Breast epithelium (tissue), 4 donors: ENCODE measurements at regions not wholly inside any gene's neighbourhood (a gene's known extent, or its start where the extent isn't known, plus 50 kb on each side); places are given as distances from the start of the nearest gene placed in this dataset.

Experiments used
- DNase-seq, 2 donors: peaks; one replicate each; pipeline ENCODE4 v3.0.0-alpha.2; 2019; ENCODE audit warnings: low spot score in 2 of 2
- H3K27ac ChIP-seq, 2 donors: fragments of 200-600 bp; sonication (generic) in 1 of 2; one replicate each; pipeline ENCODE4 v1.5.1; 2016 to 2019; ENCODE audit warnings: mild to moderate bottlenecking in 1 of 2
- H3K27me3 ChIP-seq, 2 donors: fragments of 200-600 bp; sonication (generic) in 1 of 2; one replicate each; pipeline versions ENCODE4 v1.5.1 to v1.6.0; 2017 to 2019; ENCODE audit warnings: control low read depth in 1 of 2, mild to moderate bottlenecking in 1 of 2
- H3K36me3 ChIP-seq: fragments of 200-600 bp; one replicate; pipeline ENCODE4 v1.5.1; 2019
- H3K4me1 ChIP-seq, 2 donors: fragments of 200-600 bp; sonication (generic); one replicate each; pipeline ENCODE4 v1.5.1; 2016 to 2019; ENCODE audit warnings: control low read depth in 1 of 2
- H3K4me3 ChIP-seq, 3 donors: fragments of 200-600 bp; sonication (generic); 1 replicate in 2 of 3; 2 replicates in 1 of 3; pipeline ENCODE4 v1.5.1; 2016 to 2019; ENCODE audit warnings: mild to moderate bottlenecking in 3 of 3, moderate library complexity in 2 of 3
- H3K9me3 ChIP-seq, 2 donors: fragments of 200-600 bp; sonication (generic) in 1 of 2; one replicate each; pipeline ENCODE4 v1.5.1; 2016 to 2019; ENCODE audit warnings: control low read depth in 1 of 2
- POLR2A ChIP-seq: fragments of 450-650 bp; IDR thresholded peaks from one replicate; pipeline ENCODE4 v1.6.1; 2016; ENCODE audit warnings: antibody characterized with exemption, mild to moderate bottlenecking, moderate library complexity
- POLR2AphosphoS5 ChIP-seq, 3 donors: sonication (generic); formaldehyde crosslinking; IDR thresholded peaks; one replicate each; pipeline ENCODE4 v1.6.1; 2017; ENCODE audit warnings: antibody characterized with exemption in 3 of 3
- intact Hi-C: fragments of 100-400 bp; cut with DNase I; formaldehyde crosslinking; loops from one replicate; pipeline ENCODE4 v1.15.1; 2023; ENCODE audit warnings: low total_unique reads
- TF ChIP-seq, protein P1 (sequence below), 3 donors: fragments of 450-650 bp; IDR thresholded peaks; one replicate each; pipeline ENCODE4 v1.5.1; 2016 to 2017; ENCODE audit warnings: antibody characterized with exemption in 3 of 3, mild to moderate bottlenecking in 3 of 3, moderate library complexity in 3 of 3

DNA sequence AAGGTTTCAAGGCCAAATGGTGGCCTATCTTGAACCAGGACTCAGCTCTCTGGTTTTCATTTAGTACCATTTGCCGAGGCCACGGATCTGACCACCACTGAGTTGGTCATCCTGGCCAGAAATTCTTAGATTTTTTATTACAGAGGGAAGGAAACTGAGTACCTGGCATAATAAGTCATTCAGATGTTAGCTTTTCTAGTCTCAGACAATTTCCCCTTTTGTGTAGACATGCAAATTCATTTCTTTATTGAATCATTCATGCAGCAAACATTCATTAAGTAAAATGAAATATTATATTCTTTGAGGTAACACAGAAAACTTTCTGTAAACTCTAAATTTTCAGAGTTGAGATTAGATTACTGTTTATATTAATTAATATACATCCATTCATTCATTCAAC, 223.7 kb downstream of the PDCD6IP start:
- no peak for DNase-seq
- TF ChIP-seq, protein P1, sequence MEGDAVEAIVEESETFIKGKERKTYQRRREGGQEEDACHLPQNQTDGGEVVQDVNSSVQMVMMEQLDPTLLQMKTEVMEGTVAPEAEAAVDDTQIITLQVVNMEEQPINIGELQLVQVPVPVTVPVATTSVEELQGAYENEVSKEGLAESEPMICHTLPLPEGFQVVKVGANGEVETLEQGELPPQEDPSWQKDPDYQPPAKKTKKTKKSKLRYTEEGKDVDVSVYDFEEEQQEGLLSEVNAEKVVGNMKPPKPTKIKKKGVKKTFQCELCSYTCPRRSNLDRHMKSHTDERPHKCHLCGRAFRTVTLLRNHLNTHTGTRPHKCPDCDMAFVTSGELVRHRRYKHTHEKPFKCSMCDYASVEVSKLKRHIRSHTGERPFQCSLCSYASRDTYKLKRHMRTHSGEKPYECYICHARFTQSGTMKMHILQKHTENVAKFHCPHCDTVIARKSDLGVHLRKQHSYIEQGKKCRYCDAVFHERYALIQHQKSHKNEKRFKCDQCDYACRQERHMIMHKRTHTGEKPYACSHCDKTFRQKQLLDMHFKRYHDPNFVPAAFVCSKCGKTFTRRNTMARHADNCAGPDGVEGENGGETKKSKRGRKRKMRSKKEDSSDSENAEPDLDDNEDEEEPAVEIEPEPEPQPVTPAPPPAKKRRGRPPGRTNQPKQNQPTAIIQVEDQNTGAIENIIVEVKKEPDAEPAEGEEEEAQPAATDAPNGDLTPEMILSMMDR (IDR thresholded peaks at IDR 0.05): no peak
- no peak for TF ChIP-seq POLR2A
- no peak for TF ChIP-seq POLR2AphosphoS5 (IDR thresholded peaks at IDR 0.05)
- Histone ChIP-seq H3K9me3 (no peaks in the 10 kb centered on the region), H3K27ac (no peak overlapping the region), H3K36me3 (no peaks in the 10 kb centered on the region), H3K27me3 (no peaks in the 10 kb centered on the region), H3K4me3 (no peak overlapping the region), H3K4me1 (no peaks in the 10 kb centered on the region)
- intact Hi-C loops: no loop called here

DNA sequence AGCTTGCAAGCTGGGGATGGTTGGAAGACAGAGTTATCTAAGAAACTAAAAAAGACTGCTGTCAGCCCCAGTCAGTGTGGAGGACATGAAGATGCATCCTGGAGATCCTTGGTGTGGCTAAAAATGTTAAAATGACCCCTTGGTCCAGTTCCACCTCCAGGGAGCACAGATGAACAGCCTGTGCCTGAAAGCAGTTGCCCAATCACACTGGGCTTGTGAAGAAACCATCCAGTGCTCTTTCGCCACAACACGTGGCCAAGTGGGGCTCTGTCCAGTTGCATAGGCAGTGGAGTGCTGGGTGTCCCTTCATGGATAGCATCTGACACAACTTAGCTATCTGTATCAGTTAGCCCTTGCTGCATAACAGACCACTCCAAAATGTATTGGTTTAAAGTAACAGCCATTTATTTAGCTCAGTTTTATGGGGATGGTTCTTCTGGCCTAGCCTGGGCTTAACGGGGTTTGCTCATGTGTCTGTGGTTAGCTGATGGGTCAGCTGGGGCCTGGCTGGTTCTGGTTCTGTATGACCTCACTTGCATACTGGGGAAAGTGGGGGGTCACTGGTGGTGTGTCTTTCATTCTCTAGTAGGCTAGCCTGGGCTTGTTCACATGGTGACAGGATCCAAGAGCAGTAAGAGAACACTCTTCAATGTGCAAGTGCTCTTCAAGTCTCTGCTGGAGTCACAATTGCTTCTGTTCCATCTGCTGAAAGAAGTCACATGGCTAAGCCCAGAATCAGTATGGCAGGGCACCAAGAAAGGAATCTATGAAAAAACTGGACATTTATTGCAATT, 226.2 kb downstream of the PDCD6IP start:
- H3K27ac ChIP-seq: no peak overlapping the region
- TF ChIP-seq POLR2A: no peak
- TF ChIP-seq, protein P1 (IDR thresholded peaks at IDR 0.05): no peak
- no peak for TF ChIP-seq POLR2AphosphoS5 (IDR thresholded peaks at IDR 0.05)
- H3K4me3 ChIP-seq: no peak overlapping the region
- no peaks in the 10 kb centered on the region for H3K27me3 ChIP-seq
- no peaks in the 10 kb centered on the region for H3K4me1 ChIP-seq
- H3K9me3 ChIP-seq: no peaks in the 10 kb centered on the region
- DNase-seq: no peak
- intact Hi-C loops: no loop called here
- H3K36me3 ChIP-seq: no peaks in the 10 kb centered on the region

DNA sequence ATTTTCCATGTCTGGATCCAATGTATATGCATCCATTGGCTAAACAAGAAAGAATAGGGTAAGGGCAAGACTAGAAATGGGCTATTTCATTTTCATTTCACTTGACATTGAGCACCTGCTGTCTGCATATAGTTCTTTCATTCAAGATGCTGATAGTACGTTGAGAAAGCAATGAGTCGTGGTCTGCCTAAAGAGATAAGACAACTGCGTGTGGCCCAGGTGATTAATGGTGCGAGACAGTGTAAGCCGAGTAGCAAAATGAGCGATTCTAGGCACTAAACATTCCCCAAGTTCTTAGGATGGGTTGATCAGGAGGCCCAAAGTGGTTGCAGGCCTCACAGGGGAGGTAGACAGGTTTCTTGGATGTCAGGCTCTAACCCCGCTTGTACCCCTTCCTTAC, 235.4 kb downstream of the PDCD6IP start:
- Histone ChIP-seq H3K27ac (no peak overlapping the region), H3K9me3 (no peaks in the 10 kb centered on the region), H3K27me3 (no peaks in the 10 kb centered on the region), H3K36me3 (no peaks in the 10 kb centered on the region), H3K4me3 (no peak overlapping the region), H3K4me1 (no peaks in the 10 kb centered on the region)
- intact Hi-C loops: no loop called here
- DNase-seq: no peak
- TF ChIP-seq POLR2AphosphoS5 (IDR thresholded peaks at IDR 0.05) (no peak), POLR2A (no peak)
- TF ChIP-seq, protein P1 (IDR thresholded peaks at IDR 0.05): no peak

DNA sequence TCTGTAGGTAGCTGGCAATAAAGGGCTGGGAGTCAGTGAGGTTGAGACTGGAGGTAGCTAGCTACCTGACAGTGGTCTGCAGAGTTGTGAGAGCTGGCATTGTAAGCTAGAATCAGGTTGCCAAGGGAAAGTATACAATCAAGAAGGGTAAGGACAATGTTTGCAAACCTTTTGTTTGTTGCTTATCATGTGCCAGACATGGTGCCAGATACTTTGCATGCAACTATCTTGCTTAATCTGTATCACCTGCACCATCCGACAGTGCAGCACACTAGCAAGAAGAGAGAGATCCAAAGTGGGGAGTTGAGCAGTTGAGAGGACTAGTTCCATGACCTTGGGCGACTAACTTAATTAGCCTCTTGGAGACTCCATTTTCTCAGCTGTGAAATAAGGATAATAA, 236.4 kb downstream of the PDCD6IP start:
- no peak overlapping the region for H3K4me3 ChIP-seq
- intact Hi-C loops: no loop called here
- no peaks in the 10 kb centered on the region for H3K27me3 ChIP-seq
- H3K36me3 ChIP-seq: no peaks in the 10 kb centered on the region
- no peak overlapping the region for H3K27ac ChIP-seq
- H3K4me1 ChIP-seq: no peaks in the 10 kb centered on the region
- no peaks in the 10 kb centered on the region for H3K9me3 ChIP-seq
- TF ChIP-seq POLR2A: no peak
- TF ChIP-seq, protein P1 (IDR thresholded peaks at IDR 0.05): no peak
- TF ChIP-seq POLR2AphosphoS5 (IDR thresholded peaks at IDR 0.05): no peak
- no peak for DNase-seq

DNA sequence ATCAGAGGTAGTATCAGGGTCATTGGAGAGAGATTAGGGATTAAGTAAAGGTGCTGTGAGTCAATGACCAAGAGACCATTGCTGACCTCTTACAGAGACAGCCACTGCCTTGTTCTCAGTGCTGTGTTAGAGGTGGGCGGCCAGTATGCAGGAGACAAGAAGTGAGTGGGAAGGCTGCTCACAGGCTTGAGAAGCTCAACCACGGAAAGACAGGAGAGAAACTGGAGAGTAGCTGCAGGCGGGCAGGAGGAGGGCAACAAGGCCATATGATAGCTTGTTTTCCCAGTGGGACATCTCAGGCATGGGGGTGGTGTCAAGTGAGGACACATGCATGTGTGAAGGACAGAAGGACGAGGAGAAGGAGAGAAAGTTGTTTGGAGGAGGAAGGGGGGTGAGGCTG, 237.3 kb downstream of the PDCD6IP start:
- TF ChIP-seq POLR2AphosphoS5 (IDR thresholded peaks at IDR 0.05): no peak
- TF ChIP-seq POLR2A: no peak
- TF ChIP-seq, protein P1 (IDR thresholded peaks at IDR 0.05): no peak
- Histone ChIP-seq H3K4me1 (no peaks in the 10 kb centered on the region), H3K4me3 (no peak overlapping the region), H3K27me3 (no peaks in the 10 kb centered on the region), H3K27ac (no peak overlapping the region), H3K9me3 (no peaks in the 10 kb centered on the region), H3K36me3 (no peaks in the 10 kb centered on the region)
- no peak for DNase-seq
- intact Hi-C loops: no loop called here
